Vagina (tissue), 2 donors: ENCODE measurements at regions not wholly inside any gene's neighbourhood (a gene's known extent, or its start where the extent isn't known, plus 50 kb on each side); places are given as distances from the start of the nearest gene placed in this dataset.

ENCODE experiments used
- POLR2A ChIP-seq, 2 donors: fragments of 450-650 bp; IDR thresholded peaks; one replicate each; pipeline ENCODE4 v1.6.1; 2017; ENCODE audit warnings: antibody characterized with exemption in 2 of 2, mild to moderate bottlenecking in 2 of 2, moderate library complexity in 2 of 2
- POLR2AphosphoS5 ChIP-seq, 2 donors: sonication (generic); formaldehyde crosslinking; IDR thresholded peaks; one replicate each; pipeline ENCODE4 v1.9.0; 2017; ENCODE audit warnings: antibody characterized with exemption in 2 of 2, mild to moderate bottlenecking in 2 of 2, low read depth in 1 of 2; ENCODE audit not compliant: insufficient read depth in 1 of 2

- TF ChIP-seq POLR2A (IDR thresholded peaks at IDR 0.05) (no peak), POLR2AphosphoS5 (IDR thresholded peaks at IDR 0.05; ENCODE audit: insufficient read depth in 1 of 2, low read depth in 1 of 2) (no peak)
Measured at GRCh38 chr2:118269408-118270051, 181.3 kb downstream of the INSIG2 start.
